HG02798 (cell line): ENCODE measurements at regions not wholly inside any gene's neighbourhood (a gene's known extent, or its start where the extent isn't known, plus 50 kb on each side); places are given as distances from the start of the nearest gene placed in this dataset.
"Not testable (repeated sequence)": the region's sequence is repeated elsewhere in the genome, so short reads cannot be mapped to it uniquely, and the experiment has no call there.

Experiments used
- ATAC-seq: cut with Tn5 transposase; IDR thresholded peaks from one replicate; pipeline ENCODE4 v1.9.1; 2021; ENCODE audit warnings: mild to moderate bottlenecking; ENCODE audit not compliant: unreplicated experiment, poor library complexity

GRCh38 chr2:83055376-83056010 lies 1403.6 kb downstream of the SUCLG1 start:
- no peak for ATAC-seq

- no peak for ATAC-seq
These were observed 1404.3 kb downstream of the SUCLG1 start for GRCh38 chr2:83054751-83055150.

GRCh38 chr2:83051538-83052170 lies 1407.4 kb downstream of the SUCLG1 start:
- no peak for ATAC-seq

GRCh38 chr2:83042053-83042452 lies 1417.0 kb downstream of the SUCLG1 start:
- no peak for ATAC-seq

- no peak for ATAC-seq
These were observed 1436.4 kb downstream of the SUCLG1 start for GRCh38 chr2:83022631-83023210.

- no peak for ATAC-seq
These were observed 1441.6 kb downstream of the SUCLG1 start for GRCh38 chr2:83017366-83018090.

GRCh38 chr2:83016343-83017110 lies 1442.6 kb downstream of the SUCLG1 start:
- no peak for ATAC-seq

GRCh38 chr2:83015900-83016299 lies 1443.2 kb downstream of the SUCLG1 start:
- no peak for ATAC-seq

GRCh38 chr2:83015035-83015715 lies 1443.9 kb downstream of the SUCLG1 start:
- ATAC-seq: no peak

- ATAC-seq: no peak
These were observed 1444.6 kb downstream of the SUCLG1 start for GRCh38 chr2:83014462-83014861.

- ATAC-seq: no peak
These were observed 1452.1 kb downstream of the SUCLG1 start for GRCh38 chr2:83006961-83007360.

- no peak for ATAC-seq
These were observed 1455.5 kb downstream of the SUCLG1 start for GRCh38 chr2:83003555-83003954.

GRCh38 chr2:83002706-83003105 lies 1456.4 kb downstream of the SUCLG1 start:
- no peak for ATAC-seq

- ATAC-seq: no peak
These were observed 1460.3 kb downstream of the SUCLG1 start for GRCh38 chr2:82998781-82999180.

- ATAC-seq: no peak
These were observed 1462.9 kb downstream of the SUCLG1 start for GRCh38 chr2:82996217-82996616.

- ATAC-seq: no peak
These were observed 1464.9 kb downstream of the SUCLG1 start for GRCh38 chr2:82994151-82994550.

GRCh38 chr2:82993609-82994008 lies 1465.5 kb downstream of the SUCLG1 start:
- ATAC-seq: no peak

GRCh38 chr2:82992968-82993367 lies 1466.1 kb downstream of the SUCLG1 start:
- no peak for ATAC-seq

GRCh38 chr2:82987706-82988105 lies 1471.4 kb downstream of the SUCLG1 start:
- ATAC-seq: not testable (repeated sequence)

- no peak for ATAC-seq
These were observed 1472.2 kb downstream of the SUCLG1 start for GRCh38 chr2:82986899-82987298.
